Panc1 (cell line): ENCODE measurements at regions not wholly inside any gene's neighbourhood (a gene's known extent, or its start where the extent isn't known, plus 50 kb on each side); places are given as distances from the start of the nearest gene placed in this dataset.
"Not testable (repeated sequence)": the region's sequence is repeated elsewhere in the genome, so short reads cannot be mapped to it uniquely, and the experiment has no call there.

Experiments
- ATAC-seq: fragments of 200-7000 bp; cut with Tn5 transposase; 2 replicates; pipeline ENCODE4 v1.9.1; 2020; ENCODE audit warnings: mild to moderate bottlenecking, moderate library complexity
- BruUV-seq: library from RNA; stranded (reverse); fragments of 400-500 nt; replicated peaks from 2 replicates; lab custom pipeline; 2021; lab: Mats Ljungman, UMichigan
- CTCF ChIA-PET: fragments of 300-600 bp; sonication (Branson Sonifier 250); formaldehyde crosslinking; loops from one replicate; lab custom pipeline; 2022; ENCODE audit warnings: antibody characterized with exemption; lab: Charles Lee
- POLR2A ChIA-PET: fragments of 300-600 bp; sonication (Branson Sonifier 250); formaldehyde crosslinking; loops from one replicate; lab custom pipeline; 2022; ENCODE audit warnings: antibody characterized with exemption; lab: Charles Lee
- DNase-seq: peaks from one replicate; pipeline ENCODE4 v3.0.0-alpha.2; 2010; ENCODE audit warnings: low read depth, low spot score
- H3K27ac ChIP-seq: 2 replicates; pipeline ENCODE4 v1.5.1; 2011; ENCODE audit warnings: mild to moderate bottlenecking, low read length, inconsistent platforms
- H3K27me3 ChIP-seq: fragments of 200-500 bp; sonication (Bioruptor generic); 2 replicates; pipeline ENCODE4 v1.6.0; 2014; ENCODE audit warnings: low read length, inconsistent platforms; ENCODE audit not compliant: control insufficient read depth, insufficient read depth
- H3K36me3 ChIP-seq: fragments of 200-500 bp; sonication (Bioruptor generic); 2 replicates; pipeline ENCODE4 v1.5.1; 2014; ENCODE audit warnings: inconsistent platforms, mild to moderate bottlenecking, low read length, moderate library complexity; ENCODE audit not compliant: control insufficient read depth, insufficient read depth
- H3K4me1 ChIP-seq: 2 replicates; pipeline ENCODE4 v1.5.1; 2011; ENCODE audit warnings: inconsistent platforms, mild to moderate bottlenecking, low read length, moderate library complexity; ENCODE audit not compliant: control insufficient read depth, insufficient read depth
- H3K4me3 ChIP-seq, 2 experiments: 2 replicates each; pipeline ENCODE4 v1.5.1; 2011 to 2012; ENCODE audit warnings: low read depth in 2 of 2, low read length in 2 of 2, mild to moderate bottlenecking in 2 of 2, inconsistent platforms in 1 of 2, moderate library complexity in 1 of 2
- H3K9me3 ChIP-seq: fragments of 200-500 bp; sonication (Bioruptor generic); 2 replicates; pipeline ENCODE4 v1.5.1; 2014; ENCODE audit warnings: low read depth, mild to moderate bottlenecking, inconsistent platforms, low read length, moderate library complexity; ENCODE audit not compliant: control insufficient read depth, insufficient read depth
- POLR2AphosphoS5 ChIP-seq: IDR thresholded peaks from 2 replicates; pipeline ENCODE4 v1.6.1; 2012; ENCODE audit warnings: mild to moderate bottlenecking, low read depth, low read length, moderate library complexity
- REST ChIP-seq, 2 experiments: IDR thresholded peaks; 2 replicates each; pipeline ENCODE4 v1.6.1; 2011 to 2012; ENCODE audit warnings: low read depth in 2 of 2, control low read depth in 1 of 2, low read length in 1 of 2, mild to moderate bottlenecking in 1 of 2, moderate library complexity in 1 of 2; ENCODE audit not compliant: insufficient read depth in 1 of 2
- SIN3A ChIP-seq: IDR thresholded peaks from 2 replicates; pipeline ENCODE4 v1.6.1; 2012; ENCODE audit warnings: low read depth, mild to moderate bottlenecking, low read length, moderate library complexity, borderline replicate concordance; ENCODE audit not compliant: insufficient read depth
- TCF7L2 ChIP-seq: IDR thresholded peaks from 2 replicates; pipeline ENCODE4 v1.6.1; 2011; ENCODE audit warnings: mild to moderate bottlenecking, low read depth, low read length, inconsistent platforms
- in situ Hi-C: cut with HindIII; loops from 2 replicates; pipeline ENCODE4 v1.10.0; 2016; ENCODE audit warnings: low sequenced_read_pairs, low pct_unique_long_range_greater_than_20kb
- intact Hi-C: fragments of 100-400 bp; cut with micrococcal nuclease; formaldehyde crosslinking; loops from one replicate; pipeline ENCODE4 v1.10.0; 2022; ENCODE audit not compliant: unreplicated experiment
- TF ChIP-seq, protein P1 (sequence below): fragments of 450-650 bp; IDR thresholded peaks from 2 replicates; pipeline ENCODE4 v1.5.1; 2017; ENCODE audit warnings: mild to moderate bottlenecking

- H3K4me1 ChIP-seq, CTCF ChIA-PET, H3K27ac ChIP-seq, POLR2A ChIA-PET, intact Hi-C loops, ATAC-seq, in situ Hi-C loops, H3K9me3 ChIP-seq, H3K36me3 ChIP-seq, BruUV-seq, H3K4me3 ChIP-seq, DNase-seq, H3K27me3 ChIP-seq: not testable (repeated sequence)
Measured at GRCh38 chr13:88512993-88513392, 841.8 kb downstream of the SLITRK5 start.

DNA sequence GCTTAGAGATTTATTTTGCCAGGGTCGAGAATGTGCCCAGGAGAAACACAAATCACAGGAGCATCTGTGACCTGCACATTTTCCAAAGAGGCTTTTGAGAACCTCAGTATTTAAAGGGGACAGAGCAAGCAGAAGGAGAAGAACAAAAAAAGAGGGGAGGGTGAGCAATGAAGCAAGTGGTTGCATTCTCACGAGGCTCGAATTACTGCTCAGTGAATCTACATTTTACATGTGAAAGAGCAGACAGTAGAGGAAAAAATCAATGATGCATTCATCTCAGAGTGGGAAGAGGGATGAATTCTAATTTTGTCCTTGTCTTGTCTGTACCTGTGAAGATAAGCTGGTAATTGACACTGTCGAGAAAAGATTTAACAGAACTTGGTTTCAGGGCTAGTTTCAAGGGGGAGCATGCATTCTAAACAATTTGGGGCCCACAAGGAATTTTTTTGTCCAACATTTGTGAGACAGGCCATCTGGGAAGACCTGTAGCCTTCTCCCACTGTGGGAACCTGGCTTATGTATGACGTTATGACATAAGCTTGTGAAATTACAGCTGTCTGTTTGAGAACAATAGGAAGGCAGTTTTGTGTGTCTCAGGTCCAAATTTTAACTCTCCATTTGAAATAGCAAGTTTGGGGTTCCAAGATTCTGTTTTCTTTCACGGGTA is 855.1 kb downstream of the SLITRK5 start:
- TF ChIP-seq REST (IDR thresholded peaks at IDR 0.05; ENCODE audit: insufficient read depth in 1 of 2, low read depth in 2 of 2, low read length in 1 of 2) (no peak), SIN3A (no peak), POLR2AphosphoS5 (no peak), TCF7L2 (no peak)
- TF ChIP-seq, protein P1, sequence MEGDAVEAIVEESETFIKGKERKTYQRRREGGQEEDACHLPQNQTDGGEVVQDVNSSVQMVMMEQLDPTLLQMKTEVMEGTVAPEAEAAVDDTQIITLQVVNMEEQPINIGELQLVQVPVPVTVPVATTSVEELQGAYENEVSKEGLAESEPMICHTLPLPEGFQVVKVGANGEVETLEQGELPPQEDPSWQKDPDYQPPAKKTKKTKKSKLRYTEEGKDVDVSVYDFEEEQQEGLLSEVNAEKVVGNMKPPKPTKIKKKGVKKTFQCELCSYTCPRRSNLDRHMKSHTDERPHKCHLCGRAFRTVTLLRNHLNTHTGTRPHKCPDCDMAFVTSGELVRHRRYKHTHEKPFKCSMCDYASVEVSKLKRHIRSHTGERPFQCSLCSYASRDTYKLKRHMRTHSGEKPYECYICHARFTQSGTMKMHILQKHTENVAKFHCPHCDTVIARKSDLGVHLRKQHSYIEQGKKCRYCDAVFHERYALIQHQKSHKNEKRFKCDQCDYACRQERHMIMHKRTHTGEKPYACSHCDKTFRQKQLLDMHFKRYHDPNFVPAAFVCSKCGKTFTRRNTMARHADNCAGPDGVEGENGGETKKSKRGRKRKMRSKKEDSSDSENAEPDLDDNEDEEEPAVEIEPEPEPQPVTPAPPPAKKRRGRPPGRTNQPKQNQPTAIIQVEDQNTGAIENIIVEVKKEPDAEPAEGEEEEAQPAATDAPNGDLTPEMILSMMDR, result no peak
- Histone ChIP-seq H3K4me3 (no peak overlapping the region), H3K27ac (no peak overlapping the region), H3K36me3 (no peaks in the 10 kb centered on the region), H3K4me1 (no peaks in the 10 kb centered on the region), H3K27me3 (no peaks in the 10 kb centered on the region), H3K9me3 (no peaks in the 10 kb centered on the region)
- in situ Hi-C loops, result no loop called here
- CTCF ChIA-PET, result no interaction called here
- DNase-seq (no peak), ATAC-seq (no peak)
- BruUV-seq, result no TSS peak
- intact Hi-C loops, result no loop called here
- POLR2A ChIA-PET, result no interaction called here

DNA sequence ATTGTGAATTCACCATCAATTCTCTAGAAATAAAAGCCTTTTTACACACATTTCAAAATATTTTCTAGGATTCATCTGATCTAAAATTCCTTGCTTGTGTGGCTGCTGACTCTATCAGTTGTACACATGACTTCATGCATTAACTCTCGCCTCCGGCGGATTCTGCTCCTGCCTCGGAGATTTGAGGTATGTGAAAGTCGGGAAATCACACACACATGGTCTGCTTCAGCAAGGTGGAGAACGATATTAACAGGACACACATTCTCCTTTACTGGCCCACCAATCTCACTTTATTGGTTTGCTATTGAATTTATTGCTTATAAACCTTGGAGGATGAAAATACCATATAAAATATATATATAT is 855.7 kb downstream of the SLITRK5 start:
- no peak for DNase-seq
- no peaks in the 10 kb centered on the region for H3K27me3 ChIP-seq
- H3K36me3 ChIP-seq, result no peaks in the 10 kb centered on the region
- no peaks in the 10 kb centered on the region for H3K9me3 ChIP-seq
- no TSS peak for BruUV-seq
- intact Hi-C loops, result no loop called here
- H3K4me1 ChIP-seq, result no peaks in the 10 kb centered on the region
- in situ Hi-C loops, result no loop called here
- ChIA-PET POLR2A (no interaction called here), CTCF (no interaction called here)
- no peak overlapping the region for H3K4me3 ChIP-seq
- H3K27ac ChIP-seq, result no peak overlapping the region
- no peak for ATAC-seq
- no peak for TF ChIP-seq SIN3A
- no peak for TF ChIP-seq REST (IDR thresholded peaks at IDR 0.05; ENCODE audit: insufficient read depth in 1 of 2, low read depth in 2 of 2, low read length in 1 of 2)
- TF ChIP-seq, protein P1, result no peak
- no peak for TF ChIP-seq POLR2AphosphoS5
- TF ChIP-seq TCF7L2, result no peak
